Endodermal cell (in vitro differentiated cells): ENCODE measurements at regions not wholly inside any gene's neighbourhood (a gene's known extent, or its start where the extent isn't known, plus 50 kb on each side); places are given as distances from the start of the nearest gene placed in this dataset.

Source experiments
- DNase-seq: peaks from one replicate; pipeline ENCODE4 v3.0.0-alpha.2; 2017
- H3K27ac ChIP-seq: 2 replicates; pipeline ENCODE4 v1.5.1; 2013; ENCODE audit warnings: mild to moderate bottlenecking, low read depth, low read length, moderate library complexity
- H3K27me3 ChIP-seq: 2 replicates; pipeline ENCODE4 v1.6.1; 2013; ENCODE audit warnings: mild to moderate bottlenecking, low read length, moderate library complexity; ENCODE audit not compliant: insufficient read depth, control insufficient read depth, poor library complexity, severe bottlenecking
- H3K36me3 ChIP-seq: 2 replicates; pipeline ENCODE4 v1.7.0; 2013; ENCODE audit warnings: mild to moderate bottlenecking, low read length, moderate library complexity; ENCODE audit not compliant: control insufficient read depth, insufficient read depth
- H3K4me1 ChIP-seq: one replicate; pipeline ENCODE4 v1.7.0; 2013; ENCODE audit warnings: low read length; ENCODE audit not compliant: control insufficient read depth, insufficient read depth
- H3K4me3 ChIP-seq: 2 replicates; pipeline ENCODE4 v1.5.1; 2013; ENCODE audit warnings: mild to moderate bottlenecking, low read length, moderate library complexity
- H3K9ac ChIP-seq: 2 replicates; pipeline ENCODE4 v1.6.1; 2013; ENCODE audit warnings: mild to moderate bottlenecking, low read length, moderate library complexity; ENCODE audit not compliant: poor library complexity, severe bottlenecking; ENCODE audit errors: extremely low read depth
- H3K9me3 ChIP-seq: 2 replicates; pipeline ENCODE4 v1.6.1; 2013; ENCODE audit warnings: mild to moderate bottlenecking, low read length, moderate library complexity; ENCODE audit not compliant: control insufficient read depth
- H3K27ac Mint-ChIP-seq: 2 replicates; pipeline ENCODE4 v1.8.0; 2020; ENCODE audit warnings: mixed read lengths
- H3K27me3 Mint-ChIP-seq: 2 replicates; pipeline ENCODE4 v1.8.0; 2021; ENCODE audit warnings: mild to moderate bottlenecking, mixed read lengths; ENCODE audit not compliant: insufficient read depth
- H3K36me3 Mint-ChIP-seq: 2 replicates; pipeline ENCODE4 v1.8.0; 2020; ENCODE audit warnings: low read depth, mixed read lengths
- H3K4me1 Mint-ChIP-seq: 2 replicates; pipeline ENCODE4 v1.8.0; 2020; ENCODE audit warnings: mixed read lengths
- H3K4me3 Mint-ChIP-seq: 2 replicates; pipeline ENCODE4 v1.8.0; 2020; ENCODE audit warnings: mild to moderate bottlenecking, moderate library complexity, mixed read lengths
- H3K9me3 Mint-ChIP-seq: 2 replicates; pipeline ENCODE4 v1.8.0; 2020; ENCODE audit warnings: mild to moderate bottlenecking, mixed read lengths
- whole genome bisulfite sequencing, 2 experiments: methylation state at CpG; one replicate each; pipeline versions ENCODE4 v1.1.5 to v1.1.7; 2013; ENCODE audit warnings: missing lambda C conversion rate in 2 of 2, mixed read lengths in 1 of 2; ENCODE audit not compliant: insufficient coverage in 1 of 2, insufficient read length in 1 of 2; 5-methylcytosine and 5-hydroxymethylcytosine counted together
- TF ChIP-seq, protein P1 (sequence below): fragments of 200-600 bp; sonication (generic); conservative IDR thresholded peaks from 2 replicates; pipeline ENCODE4 v1.5.0; 2021; ENCODE audit warnings: antibody characterized with exemption, mild to moderate bottlenecking

DNA sequence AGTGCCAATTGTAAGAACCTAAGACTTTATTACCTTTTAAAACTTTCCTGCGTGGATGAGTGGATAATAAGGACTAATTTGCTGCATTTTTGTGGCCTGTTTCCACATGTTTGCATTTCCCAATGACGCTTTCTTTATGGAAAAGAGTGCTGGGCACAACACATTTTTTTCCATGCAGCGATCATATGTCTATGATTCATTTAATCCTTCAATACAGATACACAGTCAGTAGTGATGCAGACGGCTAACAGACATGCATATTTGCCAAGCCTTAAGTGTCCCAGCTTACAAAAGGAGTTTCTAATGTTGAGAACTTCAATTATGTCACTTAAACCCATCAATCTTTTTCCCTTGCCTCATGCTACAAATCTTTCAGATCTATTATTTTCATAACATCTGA is 239.8 kb upstream of the PREP start:
- Histone ChIP-seq H3K9ac (no peak overlapping the region), H3K27me3 (peaks cover 9% of the 10 kb centered on the region), H3K4me3 (no peak overlapping the region), H3K27ac (no peak overlapping the region), H3K36me3 (no peaks in the 10 kb centered on the region), H3K9me3 (no peaks in the 10 kb centered on the region), H3K4me1 (no peaks in the 10 kb centered on the region)
- Mint-ChIP-seq H3K27ac (no peak overlapping the region), H3K27me3 (peaks cover 1% of the 10 kb centered on the region), H3K9me3 (no peaks in the 10 kb centered on the region), H3K4me3 (no peak overlapping the region), H3K36me3 (no peaks in the 10 kb centered on the region), H3K4me1 (peaks cover 15% of the 10 kb centered on the region)
- 91 to 95% methylated on average over 4 of the region's 4 CpGs for WGBS, 2 experiments
- TF ChIP-seq, protein P1, sequence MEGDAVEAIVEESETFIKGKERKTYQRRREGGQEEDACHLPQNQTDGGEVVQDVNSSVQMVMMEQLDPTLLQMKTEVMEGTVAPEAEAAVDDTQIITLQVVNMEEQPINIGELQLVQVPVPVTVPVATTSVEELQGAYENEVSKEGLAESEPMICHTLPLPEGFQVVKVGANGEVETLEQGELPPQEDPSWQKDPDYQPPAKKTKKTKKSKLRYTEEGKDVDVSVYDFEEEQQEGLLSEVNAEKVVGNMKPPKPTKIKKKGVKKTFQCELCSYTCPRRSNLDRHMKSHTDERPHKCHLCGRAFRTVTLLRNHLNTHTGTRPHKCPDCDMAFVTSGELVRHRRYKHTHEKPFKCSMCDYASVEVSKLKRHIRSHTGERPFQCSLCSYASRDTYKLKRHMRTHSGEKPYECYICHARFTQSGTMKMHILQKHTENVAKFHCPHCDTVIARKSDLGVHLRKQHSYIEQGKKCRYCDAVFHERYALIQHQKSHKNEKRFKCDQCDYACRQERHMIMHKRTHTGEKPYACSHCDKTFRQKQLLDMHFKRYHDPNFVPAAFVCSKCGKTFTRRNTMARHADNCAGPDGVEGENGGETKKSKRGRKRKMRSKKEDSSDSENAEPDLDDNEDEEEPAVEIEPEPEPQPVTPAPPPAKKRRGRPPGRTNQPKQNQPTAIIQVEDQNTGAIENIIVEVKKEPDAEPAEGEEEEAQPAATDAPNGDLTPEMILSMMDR: no peak
- DNase-seq: no peak

DNA sequence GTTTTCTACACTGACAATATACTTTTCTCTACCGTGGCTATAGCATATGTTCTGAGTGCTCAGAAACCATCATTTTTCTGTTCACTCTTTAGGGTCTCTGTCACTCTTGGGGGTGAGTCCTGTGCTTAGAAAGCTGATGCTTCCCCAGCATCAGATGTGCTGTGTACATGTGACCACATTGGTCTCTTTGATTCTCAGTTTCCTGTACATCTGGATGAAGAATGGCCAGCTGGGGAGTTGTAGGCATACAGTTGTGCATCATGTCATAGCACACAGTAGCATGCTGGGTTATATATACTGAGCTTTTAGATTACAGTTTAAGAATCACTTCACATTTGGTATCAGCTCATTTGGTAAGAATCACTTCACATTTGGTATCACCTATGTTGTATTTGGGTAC is 238.6 kb upstream of the PREP start:
- Histone ChIP-seq H3K4me3 (no peak overlapping the region), H3K4me1 (no peaks in the 10 kb centered on the region), H3K27ac (no peak overlapping the region), H3K27me3 (peaks cover 5% of the 10 kb centered on the region), H3K9ac (no peak overlapping the region), H3K36me3 (no peaks in the 10 kb centered on the region), H3K9me3 (no peaks in the 10 kb centered on the region)
- H3K27me3 Mint-ChIP-seq: peaks cover 1% of the 10 kb centered on the region
- no peak for DNase-seq
- no peaks in the 10 kb centered on the region for H3K9me3 Mint-ChIP-seq
- no peaks in the 10 kb centered on the region for H3K36me3 Mint-ChIP-seq
- TF ChIP-seq, protein P1: no peak
- peaks cover 12% of the 10 kb centered on the region for H3K4me1 Mint-ChIP-seq
- no peak overlapping the region for H3K27ac Mint-ChIP-seq
- WGBS, 2 experiments: 92 to 100% methylated on average over 1 of the region's 1 CpG
- H3K4me3 Mint-ChIP-seq: no peak overlapping the region

- Histone ChIP-seq H3K27ac (no peak overlapping the region), H3K36me3 (no peaks in the 10 kb centered on the region), H3K9me3 (no peaks in the 10 kb centered on the region), H3K9ac (no peak overlapping the region), H3K27me3 (no peaks in the 10 kb centered on the region), H3K4me1 (no peaks in the 10 kb centered on the region), H3K4me3 (no peak overlapping the region)
- no peak for DNase-seq
- Mint-ChIP-seq H3K36me3 (no peaks in the 10 kb centered on the region), H3K4me3 (no peak overlapping the region), H3K9me3 (no peaks in the 10 kb centered on the region), H3K4me1 (peaks cover 2% of the 10 kb centered on the region), H3K27me3 (peaks cover 1% of the 10 kb centered on the region), H3K27ac (no peak overlapping the region)
- TF ChIP-seq, protein P1: no peak
- WGBS, 2 experiments: 95% methylated on average over 2 of the region's 2 CpGs; no CpG with 5 or more reads in 1 of the 2 experiments
These were observed 236.2 kb upstream of the PREP start for GRCh38 chr6:105639124-105639523.
